ENCODE measurements at regions not wholly inside any gene's neighbourhood (a gene's known extent, or its start where the extent isn't known, plus 50 kb on each side); places are given as distances from the start of the nearest gene placed in this dataset.

- no peak for TF ChIP-seq EZH2 (IDR thresholded peaks at IDR 0.05; ENCODE audit: borderline replicate concordance, low read length)
- TF ChIP-seq CTCF (IDR thresholded peaks at IDR 0.05; ENCODE audit: low read length), result peak; percentile 65
Observed at GRCh38 chrX:80285131-80285773, 135.0 kb upstream of the TENT5D start.
